Peyer's patch (tissue), 4 donors: ENCODE measurements at regions not wholly inside any gene's neighbourhood (a gene's known extent, or its start where the extent isn't known, plus 50 kb on each side); places are given as distances from the start of the nearest gene placed in this dataset.

Experiments
- POLR2A ChIP-seq, 2 donors: fragments of 450-650 bp; IDR thresholded peaks; one replicate each; pipeline ENCODE4 v1.5.1; 2017; ENCODE audit warnings: antibody characterized with exemption in 2 of 2, mild to moderate bottlenecking in 2 of 2, moderate library complexity in 2 of 2
- TF ChIP-seq, protein P1 (sequence below), 6 experiments: fragments of 450-650 bp in 4 of 6; fragments of 200-600 bp in 2 of 6; sonication (generic) in 1 of 6; IDR thresholded peaks; one replicate each; pipeline ENCODE4 v1.5.1; 2017 to 2019; ENCODE audit warnings: antibody characterized with exemption in 6 of 6, mild to moderate bottlenecking in 3 of 6, moderate library complexity in 1 of 6

DNA sequence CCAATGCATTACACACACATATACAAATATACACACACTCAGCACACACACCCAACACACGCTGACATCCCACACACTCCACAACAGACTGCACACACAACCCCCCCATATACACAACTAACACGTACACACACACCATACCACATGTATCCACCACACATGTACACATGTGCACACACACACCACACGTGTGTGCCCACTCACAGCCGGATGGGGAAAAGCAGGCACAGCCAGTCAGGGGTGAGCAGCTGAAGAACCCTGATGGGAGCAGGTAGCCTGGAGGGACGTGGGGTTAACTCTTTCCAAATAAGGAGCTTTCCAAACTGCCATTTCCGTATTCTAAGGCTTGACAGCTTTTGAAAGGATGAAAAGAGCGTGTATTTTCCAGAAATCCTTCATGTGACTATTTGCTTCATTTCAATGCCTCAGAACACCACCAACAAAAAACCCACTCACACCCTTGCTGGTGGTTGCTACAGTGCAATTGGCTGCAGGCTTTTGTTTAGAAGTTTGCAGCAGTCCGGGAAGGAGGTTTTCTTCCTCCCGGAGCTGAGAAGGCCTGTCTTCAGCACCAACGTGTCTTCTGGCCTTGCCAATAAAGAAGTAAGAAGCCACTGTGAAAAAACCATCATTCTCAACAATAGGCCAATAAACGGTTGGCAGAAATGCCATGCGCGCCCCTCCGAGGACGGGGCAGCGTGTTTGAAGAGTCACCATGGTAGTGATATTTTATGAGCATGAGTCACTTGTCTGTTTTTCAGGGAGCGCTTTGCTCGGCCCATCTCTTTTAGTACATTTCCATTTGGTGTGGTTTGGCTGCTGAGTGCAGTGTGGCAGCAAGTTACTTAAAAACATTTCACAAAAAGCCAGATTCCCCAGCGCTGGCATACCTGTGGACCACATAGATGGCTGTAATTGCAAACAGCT lies 131.3 kb upstream of the GMDS start:
- TF ChIP-seq, protein P1, sequence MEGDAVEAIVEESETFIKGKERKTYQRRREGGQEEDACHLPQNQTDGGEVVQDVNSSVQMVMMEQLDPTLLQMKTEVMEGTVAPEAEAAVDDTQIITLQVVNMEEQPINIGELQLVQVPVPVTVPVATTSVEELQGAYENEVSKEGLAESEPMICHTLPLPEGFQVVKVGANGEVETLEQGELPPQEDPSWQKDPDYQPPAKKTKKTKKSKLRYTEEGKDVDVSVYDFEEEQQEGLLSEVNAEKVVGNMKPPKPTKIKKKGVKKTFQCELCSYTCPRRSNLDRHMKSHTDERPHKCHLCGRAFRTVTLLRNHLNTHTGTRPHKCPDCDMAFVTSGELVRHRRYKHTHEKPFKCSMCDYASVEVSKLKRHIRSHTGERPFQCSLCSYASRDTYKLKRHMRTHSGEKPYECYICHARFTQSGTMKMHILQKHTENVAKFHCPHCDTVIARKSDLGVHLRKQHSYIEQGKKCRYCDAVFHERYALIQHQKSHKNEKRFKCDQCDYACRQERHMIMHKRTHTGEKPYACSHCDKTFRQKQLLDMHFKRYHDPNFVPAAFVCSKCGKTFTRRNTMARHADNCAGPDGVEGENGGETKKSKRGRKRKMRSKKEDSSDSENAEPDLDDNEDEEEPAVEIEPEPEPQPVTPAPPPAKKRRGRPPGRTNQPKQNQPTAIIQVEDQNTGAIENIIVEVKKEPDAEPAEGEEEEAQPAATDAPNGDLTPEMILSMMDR (IDR thresholded peaks at IDR 0.05): no peak
- TF ChIP-seq POLR2A (IDR thresholded peaks at IDR 0.05): no peak
